Testis (tissue), 2 donors: ENCODE measurements at regions not wholly inside any gene's neighbourhood (a gene's known extent, or its start where the extent isn't known, plus 50 kb on each side); places are given as distances from the start of the nearest gene placed in this dataset.

ENCODE experiments used
- DNase-seq: peaks from one replicate; pipeline ENCODE4 v3.0.0-alpha.2; 2019
- H3K27ac ChIP-seq, 2 donors: fragments of 200-600 bp; sonication (generic); one replicate each; pipeline ENCODE4 v1.5.1; 2019
- H3K27me3 ChIP-seq: fragments of 200-600 bp; sonication (generic); one replicate; pipeline ENCODE4 v1.5.1; 2019
- H3K36me3 ChIP-seq: fragments of 200-600 bp; sonication (generic); one replicate; pipeline ENCODE4 v1.5.1; 2017; ENCODE audit warnings: low read depth; ENCODE audit errors: missing control alignments
- H3K4me1 ChIP-seq: fragments of 200-600 bp; sonication (generic); one replicate; pipeline ENCODE4 v1.5.1; 2019
- H3K4me3 ChIP-seq, 2 donors: fragments of 200-600 bp; sonication (generic); one replicate each; pipeline ENCODE4 v1.5.1; 2017 to 2019
- H3K9me3 ChIP-seq: fragments of 200-600 bp; sonication (generic); one replicate; pipeline ENCODE4 v1.5.1; 2017
- POLR2A ChIP-seq: fragments of 450-650 bp; IDR thresholded peaks from one replicate; pipeline ENCODE4 v1.6.1; 2017; ENCODE audit warnings: antibody characterized with exemption, mild to moderate bottlenecking, moderate library complexity
- WGBS, 2 donors: methylation state at CpG; one replicate each; pipeline ENCODE4 v1.1.5; 2018; 5-methylcytosine and 5-hydroxymethylcytosine counted together
- intact Hi-C: fragments of 100-400 bp; cut with DNase I; formaldehyde crosslinking; loops from one replicate; pipeline ENCODE4 v1.15.1; 2023; ENCODE audit warnings: low total_unique reads
- TF ChIP-seq, protein P1 (sequence below), 3 experiments: fragments of 450-650 bp in 2 of 3; fragments of 200-600 bp in 1 of 3; sonication (generic) in 1 of 3; IDR thresholded peaks; one replicate each; pipeline ENCODE4 v1.5.1; 2016 to 2019; ENCODE audit warnings: antibody characterized with exemption in 3 of 3, mild to moderate bottlenecking in 2 of 3, moderate library complexity in 1 of 3

DNA sequence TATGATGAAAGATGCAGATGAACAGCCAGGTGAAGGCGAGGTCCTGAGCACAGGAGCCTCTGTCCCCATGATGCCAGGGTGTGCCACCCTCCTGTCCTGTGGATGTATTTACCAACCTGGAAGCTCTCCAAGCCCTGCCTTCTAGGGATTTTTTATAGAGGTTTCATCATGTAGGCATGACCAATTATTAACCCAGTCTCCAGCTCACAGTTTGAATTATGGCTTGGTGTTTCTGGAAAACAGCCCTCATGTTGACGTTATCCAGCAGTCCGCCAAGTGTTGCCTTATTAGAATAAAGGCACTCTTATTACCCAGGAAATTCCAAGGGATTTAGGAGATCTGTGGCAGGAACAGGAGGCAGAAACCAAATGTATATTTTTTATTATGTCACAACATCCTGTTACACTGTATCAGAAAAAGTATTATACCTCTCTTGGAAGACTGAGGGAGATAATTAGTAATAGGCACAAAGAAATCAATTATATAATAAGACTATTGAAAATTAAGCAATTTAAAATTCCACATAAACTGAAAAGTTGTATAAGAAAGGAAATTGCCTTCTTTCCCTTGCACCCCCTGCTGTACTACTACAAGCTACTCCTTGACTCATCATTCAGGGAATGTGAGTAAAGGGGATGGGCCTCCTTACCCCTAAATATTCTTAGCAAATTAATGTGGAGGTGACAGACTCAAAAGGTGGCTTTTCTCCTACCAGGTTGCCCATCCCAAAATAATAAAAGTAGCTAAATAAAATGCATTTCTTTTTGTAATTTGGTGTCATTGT lies 129.6 kb downstream of the ZNF330 start:
- Histone ChIP-seq H3K4me1 (no peaks in the 10 kb centered on the region), H3K27me3 (no peaks in the 10 kb centered on the region)
- TF ChIP-seq, protein P1, sequence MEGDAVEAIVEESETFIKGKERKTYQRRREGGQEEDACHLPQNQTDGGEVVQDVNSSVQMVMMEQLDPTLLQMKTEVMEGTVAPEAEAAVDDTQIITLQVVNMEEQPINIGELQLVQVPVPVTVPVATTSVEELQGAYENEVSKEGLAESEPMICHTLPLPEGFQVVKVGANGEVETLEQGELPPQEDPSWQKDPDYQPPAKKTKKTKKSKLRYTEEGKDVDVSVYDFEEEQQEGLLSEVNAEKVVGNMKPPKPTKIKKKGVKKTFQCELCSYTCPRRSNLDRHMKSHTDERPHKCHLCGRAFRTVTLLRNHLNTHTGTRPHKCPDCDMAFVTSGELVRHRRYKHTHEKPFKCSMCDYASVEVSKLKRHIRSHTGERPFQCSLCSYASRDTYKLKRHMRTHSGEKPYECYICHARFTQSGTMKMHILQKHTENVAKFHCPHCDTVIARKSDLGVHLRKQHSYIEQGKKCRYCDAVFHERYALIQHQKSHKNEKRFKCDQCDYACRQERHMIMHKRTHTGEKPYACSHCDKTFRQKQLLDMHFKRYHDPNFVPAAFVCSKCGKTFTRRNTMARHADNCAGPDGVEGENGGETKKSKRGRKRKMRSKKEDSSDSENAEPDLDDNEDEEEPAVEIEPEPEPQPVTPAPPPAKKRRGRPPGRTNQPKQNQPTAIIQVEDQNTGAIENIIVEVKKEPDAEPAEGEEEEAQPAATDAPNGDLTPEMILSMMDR (IDR thresholded peaks at IDR 0.05) = no peak
- no peak for TF ChIP-seq POLR2A

DNA sequence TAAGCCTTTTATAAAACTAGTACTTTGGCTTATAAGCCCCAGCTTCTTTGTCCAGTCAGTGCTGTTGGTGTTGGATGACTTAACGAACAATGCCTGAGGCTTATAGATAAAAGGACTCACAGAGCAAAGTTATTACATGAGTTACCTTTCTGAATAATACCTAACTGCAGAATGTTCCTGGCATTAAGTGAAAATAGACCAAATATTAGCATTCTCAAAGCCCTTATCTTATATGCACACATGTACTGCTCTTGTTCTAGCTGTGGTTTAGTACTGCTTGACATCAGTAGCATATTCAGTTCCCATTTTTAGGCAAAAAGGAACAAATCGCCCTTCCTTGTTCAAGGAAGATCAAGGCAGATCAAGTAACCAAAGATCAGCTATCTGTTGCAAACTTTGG lies 131.6 kb downstream of the ZNF330 start:
- TF ChIP-seq, protein P1 (IDR thresholded peaks at IDR 0.05) = no peak
- TF ChIP-seq POLR2A = no peak
- H3K4me1 ChIP-seq = no peaks in the 10 kb centered on the region
- H3K4me3 ChIP-seq = no peak overlapping the region
- H3K27me3 ChIP-seq = no peaks in the 10 kb centered on the region
- H3K9me3 ChIP-seq = no peaks in the 10 kb centered on the region
- WGBS, 2 donors = 86 to 88% methylated on average over 2 of the region's 2 CpGs
- H3K36me3 ChIP-seq = no peaks in the 10 kb centered on the region
- no peak overlapping the region for H3K27ac ChIP-seq
- DNase-seq = no peak
- intact Hi-C loops = no loop called here

More for the DNA sequence above, 129.6 kb downstream of the ZNF330 start:
- Histone ChIP-seq H3K4me3 (no peak overlapping the region), H3K27ac (no peak overlapping the region), H3K9me3 (no peaks in the 10 kb centered on the region), H3K36me3 (no peaks in the 10 kb centered on the region)
- WGBS, 2 donors = 82 to 94% methylated on average over 3 of the region's 3 CpGs
- intact Hi-C loops = no loop called here
- DNase-seq = no peak

DNA sequence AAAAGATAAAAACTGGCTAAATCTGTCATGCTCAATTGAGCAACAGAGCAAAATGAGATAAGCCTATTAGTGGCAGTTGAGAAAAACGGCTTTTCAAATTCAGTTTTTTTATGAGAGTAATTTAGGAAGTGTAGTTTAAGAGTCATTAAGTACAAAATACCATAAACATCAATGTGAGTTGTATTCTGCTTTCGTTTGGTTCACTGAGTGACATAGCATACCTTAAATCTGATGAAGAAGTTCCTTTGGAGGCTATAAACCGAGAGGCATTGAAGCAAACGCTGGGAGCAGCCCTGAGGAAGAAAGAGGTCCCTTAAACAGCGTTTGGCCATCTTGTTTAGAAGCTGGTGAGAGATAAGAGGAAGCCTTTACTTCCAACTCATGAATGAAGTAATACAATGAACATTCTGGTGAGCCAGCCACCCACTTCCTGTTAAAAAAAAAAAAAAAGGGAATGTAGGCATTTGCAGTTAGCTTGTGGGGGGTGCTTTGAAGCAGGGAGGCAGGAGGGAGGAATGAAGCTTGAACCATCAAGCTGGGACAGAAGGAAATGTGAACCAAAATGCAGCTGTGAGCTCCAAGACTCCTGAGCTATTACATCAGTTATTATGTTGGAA lies 132.3 kb downstream of the ZNF330 start:
- H3K4me1 ChIP-seq = no peaks in the 10 kb centered on the region
- no peak overlapping the region for H3K27ac ChIP-seq
- no peak for TF ChIP-seq POLR2A
- TF ChIP-seq, protein P1 (IDR thresholded peaks at IDR 0.05) = no peak
- intact Hi-C loops = no loop called here
- WGBS, 2 donors = 37 to 52% methylated on average over 5 of the region's 5 CpGs
- no peak overlapping the region for H3K4me3 ChIP-seq
- DNase-seq = no peak
- H3K27me3 ChIP-seq = no peaks in the 10 kb centered on the region
- H3K36me3 ChIP-seq = no peaks in the 10 kb centered on the region
- H3K9me3 ChIP-seq = no peaks in the 10 kb centered on the region

DNA sequence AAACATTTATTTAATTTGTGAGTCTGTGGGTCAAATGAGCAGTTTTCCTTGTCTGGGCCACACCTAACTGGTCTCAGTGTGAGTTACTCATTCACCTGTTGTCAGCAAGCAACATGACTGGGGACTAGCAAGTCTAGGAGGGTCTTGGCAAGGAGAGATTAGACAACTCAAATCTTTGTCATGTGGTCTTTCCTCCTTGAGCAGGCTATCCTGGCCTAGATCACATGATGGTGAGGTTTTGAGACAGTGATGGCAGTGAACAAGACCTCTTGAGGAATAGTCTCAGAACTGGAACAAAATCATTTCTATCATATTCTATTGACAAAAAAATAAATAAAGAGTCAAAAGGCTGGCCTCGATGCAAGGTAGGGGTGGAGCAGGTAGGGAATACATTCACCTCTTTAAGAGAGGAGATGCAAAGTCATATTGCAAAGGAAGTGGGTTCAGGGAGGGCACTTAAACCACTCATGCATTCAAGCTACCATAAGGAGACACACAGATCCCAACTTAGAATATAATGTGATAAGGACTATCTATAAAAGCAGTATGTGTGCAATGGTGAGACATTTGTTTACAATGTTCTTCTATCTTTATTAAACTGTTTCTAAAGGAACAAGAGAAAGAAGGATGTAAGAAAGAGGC lies 135.7 kb downstream of the ZNF330 start:
- Histone ChIP-seq H3K27ac (no peak overlapping the region), H3K9me3 (no peaks in the 10 kb centered on the region), H3K4me3 (no peak overlapping the region), H3K27me3 (no peaks in the 10 kb centered on the region), H3K4me1 (no peaks in the 10 kb centered on the region), H3K36me3 (no peaks in the 10 kb centered on the region)
- 86 to 87% methylated on average over 1 of the region's 1 CpG for WGBS, 2 donors
- DNase-seq = no peak
- intact Hi-C loops = no loop called here
- TF ChIP-seq, protein P1 (IDR thresholded peaks at IDR 0.05) = no peak
- TF ChIP-seq POLR2A = no peak
